NCI-H128 (cell line): ENCODE measurements at regions not wholly inside any gene's neighbourhood (a gene's known extent, or its start where the extent isn't known, plus 50 kb on each side); places are given as distances from the start of the nearest gene placed in this dataset.
"Not testable (repeated sequence)": the region's sequence is repeated elsewhere in the genome, so short reads cannot be mapped to it uniquely, and the experiment has no call there.

Source experiments
- DNase-seq: peaks from one replicate; lab custom pipeline; 2025; ENCODE audit not compliant: unreplicated experiment; lab: John Stamatoyannopoulos, UW

DNA sequence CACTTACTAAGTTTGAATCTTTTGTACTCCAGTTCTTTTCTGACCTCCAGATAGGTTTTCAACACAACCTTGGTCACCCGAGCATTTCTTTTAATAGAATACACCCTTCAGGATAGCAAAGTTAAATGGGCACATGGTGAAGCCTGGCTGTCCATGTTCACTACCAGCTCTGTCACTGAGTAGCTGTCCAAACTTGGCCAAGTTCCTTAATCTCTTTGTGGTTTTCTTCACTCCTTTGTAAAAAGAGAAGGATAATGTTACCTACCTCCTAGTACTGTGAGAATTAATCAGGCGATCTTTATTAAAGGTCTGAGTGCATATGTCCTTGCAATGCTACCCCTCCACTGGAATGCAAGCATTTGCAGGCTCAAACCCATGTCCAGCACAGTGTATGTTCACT lies 128.1 kb upstream of the PTPRZ1 start:
- DNase-seq = no peak

DNA sequence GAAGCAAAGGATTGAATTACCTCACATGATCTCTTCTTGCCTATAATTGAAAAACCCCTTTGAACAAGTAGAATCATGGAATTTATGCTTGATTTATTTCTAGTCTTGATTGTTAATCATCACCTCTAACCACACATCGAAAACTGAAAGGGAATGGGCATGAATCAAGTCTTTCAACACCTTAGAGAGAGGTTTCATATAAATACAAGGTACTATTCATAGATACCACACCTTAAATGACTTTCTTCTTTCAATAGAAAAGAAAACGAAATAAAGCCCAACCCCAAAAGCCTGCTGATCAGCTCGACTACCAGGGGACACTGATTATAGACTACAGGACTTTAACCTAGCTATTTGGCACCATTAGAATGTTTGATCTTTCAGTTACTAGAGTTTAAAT lies 128.6 kb upstream of the PTPRZ1 start:
- DNase-seq = no peak

DNA sequence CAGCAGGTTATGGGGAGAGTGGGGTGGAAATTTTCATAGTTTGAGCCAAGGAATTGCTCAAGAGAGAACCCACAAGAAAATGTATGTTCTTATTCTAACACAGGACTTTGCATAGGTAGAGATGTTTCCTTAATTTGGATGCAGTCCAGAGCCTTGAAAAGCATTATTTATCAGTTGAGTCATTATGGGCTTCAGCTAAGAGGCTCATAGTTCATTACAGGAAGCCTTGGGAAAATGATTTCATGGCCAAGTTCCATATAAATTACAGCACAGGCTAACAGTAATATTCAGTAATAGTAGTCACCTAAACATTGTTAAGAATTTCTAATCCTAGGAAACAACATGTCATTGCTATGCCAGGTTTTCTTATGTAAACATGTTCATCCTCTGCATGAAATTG lies 131.1 kb upstream of the PTPRZ1 start:
- DNase-seq = no peak

DNA sequence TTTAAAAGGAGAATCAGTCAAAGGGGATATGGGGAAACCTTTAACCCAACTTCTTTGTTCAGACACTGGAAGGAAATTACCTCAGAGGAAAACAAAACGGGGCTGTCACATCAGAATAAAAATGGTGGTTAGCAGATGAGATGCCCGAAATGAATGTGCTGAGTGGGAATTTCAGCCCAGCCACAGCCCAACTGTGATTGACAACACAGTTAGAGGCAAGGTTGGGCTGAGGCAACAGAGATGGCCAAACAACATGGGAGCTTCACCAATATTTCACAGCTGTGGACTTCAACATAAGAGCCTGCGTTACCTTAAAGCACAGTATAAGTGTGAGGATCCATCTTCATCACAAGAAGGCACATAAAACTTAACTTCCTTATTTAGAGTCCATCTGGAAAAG lies 133.5 kb upstream of the PTPRZ1 start:
- no peak for DNase-seq

DNA sequence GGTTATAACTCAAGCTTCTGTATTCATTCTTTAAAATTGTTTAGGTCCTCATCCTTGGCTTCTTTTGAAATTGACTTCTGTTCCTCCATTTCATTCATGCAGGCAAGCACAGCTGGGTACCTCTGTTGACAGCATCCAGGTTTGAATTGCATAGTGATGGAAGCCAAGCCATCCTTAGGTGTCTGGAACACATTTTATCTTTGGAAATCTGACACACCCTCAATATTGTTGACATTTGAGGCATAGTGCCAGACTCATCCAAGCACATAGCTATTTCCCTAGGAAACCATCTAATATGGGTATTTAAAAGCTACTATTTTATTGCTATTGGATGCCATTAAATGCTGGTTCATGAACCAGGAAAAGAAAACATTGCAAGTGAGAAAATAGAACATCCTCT lies 142.1 kb upstream of the PTPRZ1 start:
- DNase-seq = no peak

DNA sequence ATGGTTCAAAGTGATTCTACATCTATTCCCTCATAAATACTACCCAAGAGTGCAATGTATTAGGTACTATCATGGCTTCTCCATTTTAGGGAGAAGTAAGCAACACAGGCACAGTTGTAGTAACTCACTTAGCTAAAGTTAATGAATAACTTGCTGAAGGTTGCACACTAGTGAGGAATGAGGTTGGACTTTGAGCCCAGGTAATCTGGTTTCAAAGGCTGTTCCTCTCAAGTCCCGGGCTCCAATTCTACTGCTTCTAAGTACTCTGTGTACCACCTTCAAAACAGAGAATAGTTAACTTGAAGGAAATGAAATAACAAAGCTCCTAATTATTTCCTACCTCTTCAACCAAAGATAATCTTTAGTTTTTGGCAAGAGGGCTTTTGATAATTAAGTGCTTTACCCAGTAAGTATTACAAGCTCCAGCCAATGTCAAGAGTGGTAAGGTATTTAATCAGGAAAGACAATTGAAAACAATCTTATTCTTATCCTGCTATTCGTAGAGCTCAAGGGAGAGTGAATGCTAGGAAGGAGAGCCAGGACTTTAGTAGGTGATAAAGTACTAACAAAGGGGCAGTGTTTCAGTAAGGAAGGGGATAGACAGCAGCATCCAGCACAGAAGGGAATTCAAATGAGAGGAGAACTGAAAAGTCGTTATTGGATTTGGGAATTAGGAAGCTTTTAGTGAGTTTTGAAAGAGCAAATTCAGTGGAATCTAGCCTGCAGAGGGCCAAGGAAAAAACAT lies 158.2 kb upstream of the PTPRZ1 start:
- DNase-seq = no peak

DNA sequence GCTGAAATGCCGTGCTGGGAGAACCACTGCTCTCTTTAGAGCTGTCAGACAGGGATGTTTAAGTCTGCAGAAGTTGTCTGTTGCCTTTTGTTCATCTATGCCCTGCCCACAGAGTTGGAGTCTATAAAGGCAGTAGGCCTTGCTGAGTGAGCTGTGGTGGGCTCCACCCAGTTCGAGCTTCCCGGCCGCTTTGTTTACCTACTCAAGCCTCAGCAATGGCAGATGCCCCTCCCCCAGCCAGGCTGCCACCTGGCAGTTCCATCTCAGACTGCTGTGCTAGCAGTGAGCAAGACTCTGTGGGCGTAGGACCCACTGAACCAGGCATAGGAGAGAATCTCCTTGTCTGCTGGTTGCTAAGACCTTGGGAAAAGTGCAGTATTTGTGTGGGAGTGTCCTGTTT lies 160.0 kb upstream of the PTPRZ1 start:
- DNase-seq = not testable (repeated sequence)

DNA sequence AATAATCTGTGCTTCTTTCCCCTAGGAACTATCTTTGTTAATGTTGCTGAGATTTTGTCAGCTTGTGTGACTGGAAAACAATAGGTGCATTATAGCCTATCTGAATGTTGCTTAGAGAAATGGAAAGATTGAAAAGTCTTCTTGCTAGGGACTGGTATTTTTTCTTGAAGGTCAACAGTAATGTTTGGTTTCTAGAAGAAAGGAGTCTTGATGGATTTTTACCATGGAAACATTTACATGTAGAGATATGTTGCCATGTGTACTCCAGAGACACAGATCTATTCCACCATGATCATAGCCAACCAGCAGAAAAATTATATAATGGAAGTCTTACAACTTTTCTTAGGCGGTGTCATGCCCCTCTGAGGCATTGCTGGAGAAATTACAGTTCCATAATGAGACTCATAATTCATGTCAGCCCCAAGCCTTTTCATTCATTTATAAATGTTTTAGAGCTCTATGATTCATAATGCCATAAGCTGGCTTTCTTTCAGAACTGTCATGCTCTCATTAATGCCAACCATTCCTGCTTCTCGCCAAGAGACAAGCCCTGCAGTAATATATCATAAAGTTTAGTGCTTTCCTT lies 175.1 kb upstream of the PTPRZ1 start:
- no peak for DNase-seq

DNA sequence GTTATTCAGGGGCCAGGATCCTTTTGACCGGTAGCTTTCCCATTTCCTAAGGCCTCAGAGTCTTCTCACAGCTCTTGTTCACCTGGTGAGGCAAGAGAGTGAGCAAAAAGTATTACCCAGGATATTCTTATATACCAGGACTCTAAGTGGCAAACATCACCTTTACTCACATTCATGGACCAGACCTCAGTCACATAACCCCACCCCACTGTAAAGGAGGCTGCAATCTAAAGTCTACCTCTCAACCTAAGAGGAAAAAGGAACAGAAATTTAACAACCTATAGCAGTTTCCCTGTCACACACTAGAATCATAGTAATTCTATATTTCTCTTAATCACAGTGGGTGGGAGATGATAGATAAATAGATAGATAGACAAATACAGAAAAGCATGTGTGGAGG lies 176.0 kb upstream of the PTPRZ1 start:
- no peak for DNase-seq

DNA sequence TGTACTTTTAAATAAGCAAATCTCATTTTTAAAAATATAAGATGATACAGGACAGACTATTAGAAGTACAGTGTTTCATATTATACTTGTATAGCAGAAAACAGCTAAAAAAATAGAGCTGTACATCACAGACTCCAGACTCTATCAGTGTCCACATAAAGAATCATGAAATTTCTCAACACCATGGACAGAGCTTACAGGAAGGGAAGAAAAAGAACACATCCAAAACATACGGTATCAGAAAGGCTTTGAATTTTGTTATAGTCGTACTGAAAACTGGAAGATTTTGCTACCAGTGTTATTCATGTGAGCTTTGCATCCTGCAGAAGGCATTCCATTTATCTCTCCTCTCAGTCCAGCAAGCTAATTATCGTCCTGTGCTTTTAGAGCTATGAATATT lies 183.2 kb upstream of the PTPRZ1 start:
- no peak for DNase-seq

DNA sequence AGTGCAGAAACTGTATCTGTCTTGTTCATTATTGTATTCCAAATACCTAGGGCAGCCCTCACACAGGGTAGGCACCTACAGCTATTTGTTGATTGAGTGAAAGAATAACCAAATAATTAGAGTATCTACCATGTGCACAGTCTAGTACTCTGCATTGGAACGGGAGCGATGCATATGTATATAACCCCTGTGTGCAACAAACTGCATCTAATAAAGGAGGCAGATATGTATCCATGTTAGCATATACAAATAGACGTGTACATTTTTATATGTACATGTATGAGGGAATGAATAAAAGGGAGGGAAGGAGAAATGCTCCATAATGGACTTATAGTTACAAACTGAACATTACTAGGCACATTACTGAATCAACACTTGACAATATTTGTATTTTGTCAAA lies 191.3 kb upstream of the PTPRZ1 start:
- no peak for DNase-seq

DNA sequence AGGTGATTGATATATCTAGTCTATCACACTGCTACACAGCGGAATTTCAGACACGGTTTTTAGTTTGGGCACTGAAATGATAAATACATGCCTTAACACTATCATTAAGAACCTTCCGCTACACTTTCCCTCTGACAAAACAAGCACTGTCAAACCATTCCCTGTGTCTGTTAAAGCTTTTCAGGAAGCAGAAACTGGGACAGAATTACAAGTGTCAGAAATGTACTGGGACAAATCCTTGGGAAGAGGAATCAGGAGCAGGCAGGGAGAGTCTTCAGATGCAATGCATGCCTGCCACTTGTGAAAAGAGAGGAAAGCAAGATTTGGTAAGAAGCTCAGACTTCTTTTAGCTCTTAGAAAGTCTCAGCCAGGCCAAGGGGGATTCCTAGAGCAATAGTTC lies 196.8 kb upstream of the PTPRZ1 start:
- DNase-seq = no peak

DNA sequence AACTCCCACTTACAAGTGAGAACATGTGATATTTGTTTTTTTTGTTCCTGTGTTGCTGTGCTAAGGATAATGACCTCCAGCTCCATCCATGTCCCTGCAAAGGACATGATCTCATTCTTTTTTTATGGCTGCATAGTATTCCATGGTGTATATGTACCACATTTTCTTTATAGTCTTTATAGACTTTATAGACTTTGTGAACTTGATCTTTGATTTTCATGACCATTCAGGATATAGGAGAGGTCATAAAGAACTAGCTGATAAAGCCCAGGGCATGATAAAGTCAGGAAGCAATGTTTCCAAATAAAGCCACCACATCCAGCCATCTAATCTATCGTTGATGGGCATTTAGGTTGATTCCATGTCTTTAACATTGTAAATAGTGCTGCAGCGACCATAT lies 198.5 kb upstream of the PTPRZ1 start:
- not testable (repeated sequence) for DNase-seq

DNA sequence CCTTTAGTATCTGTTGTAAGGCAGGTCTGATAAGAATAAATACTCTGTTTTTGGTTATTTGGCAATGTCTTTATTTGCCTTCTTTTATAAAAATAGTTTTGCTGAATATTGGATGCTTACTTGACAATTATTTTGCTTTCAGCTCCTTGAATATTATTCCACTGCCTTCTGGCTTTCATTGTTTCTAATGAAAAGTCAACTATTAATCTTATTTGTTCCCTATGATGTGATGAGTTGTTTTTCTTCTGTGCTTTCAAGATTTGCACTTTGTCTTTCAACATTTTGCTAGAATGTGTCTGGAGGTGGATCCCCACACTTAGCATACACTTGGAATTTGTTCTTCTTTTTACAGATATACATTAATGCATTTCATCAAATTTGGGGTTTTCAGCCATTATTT lies 203.8 kb upstream of the PTPRZ1 start:
- DNase-seq = no peak

DNA sequence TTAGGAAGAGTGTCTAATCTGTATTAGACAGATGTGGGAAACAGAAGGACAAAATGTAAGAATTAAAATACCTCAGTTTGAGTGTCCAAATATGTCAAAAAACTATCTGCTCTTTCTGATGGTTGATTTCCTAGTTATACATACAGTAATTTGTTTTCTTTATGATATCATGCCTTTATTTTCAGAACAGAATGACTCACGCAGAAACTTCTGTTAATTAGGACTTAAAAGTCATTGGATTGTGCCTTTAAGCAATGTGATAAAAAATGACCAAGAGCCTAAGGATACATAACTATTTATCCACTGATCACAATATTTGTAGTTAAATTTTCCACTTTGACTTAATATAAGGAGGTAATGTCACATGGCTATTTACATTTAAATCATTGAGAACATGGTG lies 206.7 kb upstream of the PTPRZ1 start:
- DNase-seq = no peak

DNA sequence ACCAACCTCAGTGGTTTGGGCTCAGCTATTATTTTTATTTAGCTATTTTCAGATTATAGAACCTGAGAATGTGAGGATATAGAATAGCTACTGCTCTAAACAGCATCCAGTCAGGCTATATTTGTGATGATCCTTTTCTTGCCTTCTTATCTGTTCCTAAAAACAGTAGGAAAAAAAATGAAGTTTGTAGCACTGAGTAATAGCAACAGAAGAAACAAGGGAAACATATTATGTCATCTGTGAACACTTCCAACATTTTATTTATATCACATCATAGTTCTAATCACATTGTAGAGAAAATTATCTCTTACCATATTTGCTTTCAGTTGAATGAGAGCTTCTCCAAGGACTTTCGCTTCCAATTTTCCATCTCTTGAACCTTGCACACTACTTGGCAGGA lies 229.6 kb upstream of the PTPRZ1 start:
- no peak for DNase-seq

DNA sequence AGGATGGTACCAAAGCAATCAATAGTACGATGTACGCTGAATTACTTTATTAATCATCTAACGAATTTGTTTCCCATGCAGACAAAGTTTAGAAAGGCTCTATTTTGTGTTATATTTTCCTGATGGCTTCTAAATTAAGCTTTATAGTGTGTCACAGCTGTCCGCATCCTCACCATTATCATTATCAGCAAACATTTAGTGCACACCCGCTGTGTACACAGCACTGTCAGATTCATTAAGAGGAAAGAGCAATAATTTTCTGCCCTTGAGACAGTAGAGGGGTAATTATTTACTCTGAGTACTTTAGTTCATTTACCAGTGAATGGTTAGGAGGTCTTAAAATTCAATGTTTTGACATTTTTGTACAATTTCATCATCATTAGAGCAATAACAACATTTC lies 233.3 kb upstream of the PTPRZ1 start:
- no peak for DNase-seq

DNA sequence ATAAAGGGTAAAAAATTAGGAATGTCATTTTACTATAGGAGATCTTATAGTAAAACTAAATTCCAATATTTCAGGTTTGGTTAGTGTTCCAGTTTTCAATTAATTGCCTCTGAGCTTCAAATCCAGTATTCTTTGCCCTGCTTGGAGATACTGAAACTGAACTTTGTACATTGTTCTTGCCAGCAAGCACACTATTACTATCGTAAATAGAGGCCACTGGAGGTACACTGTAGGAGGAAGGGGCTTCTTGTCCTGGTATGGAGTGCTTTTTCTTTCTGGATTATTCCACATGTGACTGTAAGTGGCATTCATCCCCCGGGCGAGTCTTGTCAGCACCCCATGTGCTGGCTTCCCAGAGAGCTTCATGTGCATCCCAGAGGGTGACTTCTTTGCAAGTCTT lies 234.7 kb upstream of the PTPRZ1 start:
- no peak for DNase-seq

DNA sequence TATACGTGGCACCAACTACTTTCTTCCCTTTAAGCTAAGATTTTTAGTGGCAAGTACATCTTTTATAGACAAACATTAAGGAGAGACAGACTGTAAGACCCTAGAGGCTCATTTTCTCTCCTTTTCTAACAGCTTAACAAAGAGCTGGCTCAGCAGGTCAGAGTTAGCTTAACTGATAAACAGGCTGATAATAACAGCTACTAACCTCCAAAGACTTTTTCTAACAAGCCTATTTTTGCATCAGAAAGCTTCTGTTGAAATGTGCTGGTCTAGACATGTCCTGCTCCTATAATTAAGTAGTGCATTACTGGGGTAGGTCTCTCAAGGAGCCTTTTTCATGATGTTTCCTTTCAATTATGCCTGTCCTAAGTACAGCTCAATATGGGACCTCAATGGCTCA lies 238.2 kb upstream of the FAM3C start:
- DNase-seq = no peak

DNA sequence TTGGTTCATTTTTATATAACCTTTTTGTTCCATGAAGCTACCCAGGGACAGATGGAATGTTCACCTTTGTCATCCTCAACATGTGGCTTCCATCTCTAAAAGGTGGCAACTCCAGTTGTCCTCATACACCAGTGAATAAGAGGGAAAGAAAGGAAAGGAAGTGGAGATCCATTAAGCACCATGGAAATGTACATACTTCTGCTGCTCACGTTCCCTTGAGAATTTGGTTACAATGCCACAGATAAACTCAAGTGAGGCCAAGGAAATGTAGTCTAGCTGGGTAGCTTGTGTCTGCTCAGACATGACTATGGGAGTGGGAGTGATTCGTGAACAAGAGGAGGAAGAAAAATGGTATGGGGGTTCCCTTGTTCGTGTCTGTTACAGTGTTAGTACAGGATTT lies 237.1 kb upstream of the FAM3C start:
- DNase-seq = no peak

DNA sequence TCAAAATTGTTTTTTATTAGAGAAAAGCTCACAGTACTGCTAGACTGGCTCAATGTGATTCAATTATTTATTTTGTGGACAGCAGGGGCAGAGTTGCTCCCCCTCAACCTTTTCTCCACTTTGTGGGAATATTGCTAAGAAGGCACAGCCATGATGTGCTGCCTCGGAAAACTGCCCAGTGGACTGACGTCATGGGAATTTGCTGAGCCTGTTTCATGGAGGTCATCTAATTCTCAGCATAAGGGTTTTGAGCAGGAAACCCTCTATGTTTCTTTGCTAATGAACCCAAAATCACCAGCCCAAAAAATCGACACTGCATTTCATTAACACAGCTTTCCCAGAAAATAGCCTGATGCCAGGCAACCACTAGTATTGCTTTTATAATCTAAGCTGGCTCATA lies 228.8 kb upstream of the FAM3C start:
- DNase-seq = no peak

DNA sequence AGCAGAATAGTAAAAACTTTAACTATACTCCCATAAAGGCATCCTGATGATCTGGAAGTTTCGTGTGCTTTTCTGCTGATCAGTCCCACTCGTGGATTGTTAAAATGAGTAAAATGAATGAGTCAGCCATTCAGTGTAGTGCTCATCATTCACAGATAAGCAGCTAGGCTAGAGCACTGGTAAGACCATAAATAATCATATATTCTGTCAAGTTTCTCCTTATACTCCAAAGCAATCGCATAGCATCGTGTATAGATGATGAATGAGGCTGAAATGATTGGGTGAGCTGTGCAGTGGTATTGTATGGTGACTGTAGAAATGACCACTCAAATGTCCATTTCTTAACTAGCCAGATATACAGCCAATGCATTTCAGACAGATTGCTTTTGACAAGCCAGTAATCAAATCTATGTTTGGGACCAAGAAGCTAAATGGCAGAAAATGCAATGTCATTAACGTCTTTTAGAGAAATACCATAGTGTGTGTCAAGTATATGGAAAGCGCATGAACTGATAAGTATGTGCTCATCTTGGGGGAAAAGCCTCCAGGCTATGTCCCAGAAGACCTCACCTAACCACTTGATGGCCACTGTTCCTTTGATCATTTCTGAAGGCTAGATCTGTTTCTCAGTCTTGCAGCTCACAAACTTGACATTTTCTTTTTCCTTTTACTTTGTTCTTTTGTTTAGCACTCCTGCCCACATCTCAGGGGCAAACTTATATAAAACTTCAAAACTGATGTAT lies 227.2 kb upstream of the FAM3C start:
- no peak for DNase-seq

DNA sequence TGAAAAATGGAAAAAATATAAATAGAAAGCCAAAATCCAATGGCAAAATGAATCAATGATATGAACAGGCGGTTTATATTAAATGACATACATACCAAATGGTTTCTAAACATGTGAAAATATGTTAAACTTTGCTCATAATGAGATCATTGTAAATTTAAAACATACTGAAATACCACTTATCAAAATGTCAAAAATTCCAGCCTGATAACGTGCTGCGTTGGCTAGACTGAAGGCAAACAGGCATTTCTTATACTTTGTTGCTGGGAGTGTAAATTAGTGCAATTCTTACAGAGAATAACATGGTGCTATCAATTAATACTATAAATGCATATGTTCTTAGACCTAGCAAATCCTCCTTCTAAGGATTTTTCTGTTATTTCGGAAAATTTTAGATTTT lies 225.8 kb upstream of the FAM3C start:
- no peak for DNase-seq
